ENCODE measurements at regions not wholly inside any gene's neighbourhood (a gene's known extent, or its start where the extent isn't known, plus 50 kb on each side); places are given as distances from the start of the nearest gene placed in this dataset.

DNA sequence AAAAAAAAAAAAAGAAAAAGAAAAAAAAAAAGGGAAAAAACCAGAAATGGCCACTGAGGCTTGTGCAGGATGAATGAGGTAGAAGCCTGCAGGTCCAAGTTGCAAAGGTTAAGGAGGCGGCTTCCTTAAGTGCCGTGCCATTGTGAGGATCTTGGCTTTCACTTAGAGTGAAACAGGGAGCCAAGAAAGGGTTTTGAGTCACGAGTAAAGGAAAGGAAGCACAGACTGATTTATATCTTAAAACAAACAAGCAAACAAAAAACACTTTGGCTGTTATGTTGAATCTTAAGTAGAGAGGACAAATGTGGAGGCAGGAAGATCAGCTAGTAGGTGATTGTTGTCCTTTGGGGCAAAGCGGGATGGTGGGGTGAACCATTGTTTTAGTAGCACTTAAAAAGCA is 749.7 kb upstream of the SOX11 start:
- TF ChIP-seq ZFX (IDR thresholded peaks at IDR 0.05): no peak
- TF ChIP-seq, protein P1, sequence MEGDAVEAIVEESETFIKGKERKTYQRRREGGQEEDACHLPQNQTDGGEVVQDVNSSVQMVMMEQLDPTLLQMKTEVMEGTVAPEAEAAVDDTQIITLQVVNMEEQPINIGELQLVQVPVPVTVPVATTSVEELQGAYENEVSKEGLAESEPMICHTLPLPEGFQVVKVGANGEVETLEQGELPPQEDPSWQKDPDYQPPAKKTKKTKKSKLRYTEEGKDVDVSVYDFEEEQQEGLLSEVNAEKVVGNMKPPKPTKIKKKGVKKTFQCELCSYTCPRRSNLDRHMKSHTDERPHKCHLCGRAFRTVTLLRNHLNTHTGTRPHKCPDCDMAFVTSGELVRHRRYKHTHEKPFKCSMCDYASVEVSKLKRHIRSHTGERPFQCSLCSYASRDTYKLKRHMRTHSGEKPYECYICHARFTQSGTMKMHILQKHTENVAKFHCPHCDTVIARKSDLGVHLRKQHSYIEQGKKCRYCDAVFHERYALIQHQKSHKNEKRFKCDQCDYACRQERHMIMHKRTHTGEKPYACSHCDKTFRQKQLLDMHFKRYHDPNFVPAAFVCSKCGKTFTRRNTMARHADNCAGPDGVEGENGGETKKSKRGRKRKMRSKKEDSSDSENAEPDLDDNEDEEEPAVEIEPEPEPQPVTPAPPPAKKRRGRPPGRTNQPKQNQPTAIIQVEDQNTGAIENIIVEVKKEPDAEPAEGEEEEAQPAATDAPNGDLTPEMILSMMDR (conservative IDR thresholded peaks at IDR 0.05): no peak
- H3K27ac ChIP-seq: no peak overlapping the region

- no peak overlapping the region for H3K27ac ChIP-seq
- TF ChIP-seq, protein P1 (conservative IDR thresholded peaks at IDR 0.05): no peak
- TF ChIP-seq ZFX (IDR thresholded peaks at IDR 0.05): no peak
Measured at GRCh38 chr2:4947911-4948310, 744.3 kb upstream of the SOX11 start.

- no peak overlapping the region for H3K27ac ChIP-seq
- no peak for TF ChIP-seq ZFX (IDR thresholded peaks at IDR 0.05)
- TF ChIP-seq, protein P1 (conservative IDR thresholded peaks at IDR 0.05): no peak
Measured at GRCh38 chr2:4951368-4951767, 740.8 kb upstream of the SOX11 start.

- H3K27ac ChIP-seq: no peak overlapping the region
- TF ChIP-seq ZFX (IDR thresholded peaks at IDR 0.05): no peak
- TF ChIP-seq, protein P1 (conservative IDR thresholded peaks at IDR 0.05): no peak
Measured at GRCh38 chr2:4959219-4959618, 733.0 kb upstream of the SOX11 start.

- no peak overlapping the region for H3K27ac ChIP-seq
- TF ChIP-seq, protein P1 (conservative IDR thresholded peaks at IDR 0.05): no peak
- TF ChIP-seq ZFX (IDR thresholded peaks at IDR 0.05): no peak
Measured at GRCh38 chr2:4962419-4962818, 729.8 kb upstream of the SOX11 start.

- TF ChIP-seq, protein P1 (conservative IDR thresholded peaks at IDR 0.05): no peak
- no peak for TF ChIP-seq ZFX (IDR thresholded peaks at IDR 0.05)
- H3K27ac ChIP-seq: no peak overlapping the region
Measured at GRCh38 chr2:4963106-4963505, 729.1 kb upstream of the SOX11 start.

DNA sequence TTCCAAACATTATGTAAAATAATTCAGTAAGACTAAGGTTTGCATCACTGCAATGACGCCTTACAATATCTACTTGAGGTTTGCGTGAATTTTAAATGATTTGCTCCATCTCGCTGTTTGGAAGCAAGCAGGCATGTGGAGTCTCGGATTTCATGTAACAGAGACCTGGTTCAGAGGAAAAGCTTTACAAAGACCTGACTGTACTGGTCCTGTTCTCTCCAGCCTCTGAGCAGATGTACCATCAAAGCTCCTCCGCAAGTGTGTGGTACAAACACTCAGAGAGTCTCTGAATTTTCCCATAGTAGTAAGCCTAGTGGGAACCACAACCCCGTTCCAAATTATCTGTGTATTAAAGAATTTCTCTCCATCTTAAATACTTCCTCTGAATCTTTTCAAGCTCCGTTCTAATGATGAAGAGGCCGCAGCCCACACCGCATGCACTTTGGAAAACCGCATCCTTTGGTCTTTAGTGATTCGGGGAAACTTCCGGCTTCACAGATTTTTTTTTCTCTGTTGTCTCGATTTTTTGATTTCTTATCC is 728.1 kb upstream of the SOX11 start:
- H3K27ac ChIP-seq: no peak overlapping the region
- TF ChIP-seq, protein P1 (conservative IDR thresholded peaks at IDR 0.05): no peak
- no peak for TF ChIP-seq ZFX (IDR thresholded peaks at IDR 0.05)

Measured in C4-2B (cell line).